T-cell (primary cell): ENCODE measurements at regions not wholly inside any gene's neighbourhood (a gene's known extent, or its start where the extent isn't known, plus 50 kb on each side); places are given as distances from the start of the nearest gene placed in this dataset.

Source experiments
- ATAC-seq, 4 experiments: fragments of 200-7000 bp in 3 of 4; fragments of 150-1000 bp in 1 of 4; cut with Tn5 transposase; replicated peaks in 1 of 4; 1 replicate in 3 of 4; 2 replicates in 1 of 4; pipeline ENCODE4 v1.10.0; 2021; ENCODE audit warnings: moderate library complexity in 3 of 4, mild to moderate bottlenecking in 2 of 4, moderate number of reproducible peaks in 1 of 4
- CTCF ChIA-PET, 2 donors: fragments of 300-600 bp; sonication (Branson Sonifier 250); formaldehyde crosslinking; loops; one replicate each; lab custom pipeline; 2022; ENCODE audit warnings: antibody characterized with exemption in 2 of 2; lab: Charles Lee
- POLR2A ChIA-PET, 2 donors: fragments of 300-600 bp; sonication (Branson Sonifier 250); formaldehyde crosslinking; loops; one replicate each; lab custom pipeline; 2022; ENCODE audit warnings: antibody characterized with exemption in 2 of 2; lab: Charles Lee
- DNase-seq, 35 experiments: peaks; one replicate each; pipeline versions ENCODE4 v3.0.0 to v3.0.0-alpha.2; 2013 to 2023
- H3K27ac ChIP-seq: one replicate; pipeline ENCODE4 v1.5.1; 2013; ENCODE audit warnings: low read length
- H3K27me3 ChIP-seq, 2 experiments: replicated peaks in 1 of 2; 1 replicate in 1 of 2; 2 replicates in 1 of 2; pipeline versions ENCODE4 v1.6.1 to v1.7.0; 2013; ENCODE audit warnings: low read length in 1 of 2, mixed read lengths in 1 of 2; ENCODE audit not compliant: control insufficient read depth in 2 of 2, insufficient read depth in 2 of 2; ENCODE audit errors: extremely low read depth in 1 of 2
- H3K36me3 ChIP-seq, 2 donors: 1 replicate in 1 of 2; 2 replicates in 1 of 2; pipeline versions ENCODE4 v1.6.1 to v1.7.0; 2013; ENCODE audit warnings: low read length in 1 of 2; ENCODE audit not compliant: control insufficient read depth in 2 of 2, insufficient read depth in 1 of 2; ENCODE audit errors: extremely low read depth in 1 of 2
- H3K4me1 ChIP-seq, 2 experiments: 1 replicate in 1 of 2; 2 replicates in 1 of 2; pipeline versions ENCODE4 v1.6.1 to v1.7.0; 2013; ENCODE audit warnings: low read length in 2 of 2, mixed read lengths in 1 of 2; ENCODE audit not compliant: insufficient read depth in 2 of 2, control insufficient read depth in 1 of 2; ENCODE audit errors: extremely low read depth in 1 of 2
- H3K4me3 ChIP-seq, 2 donors: 1 replicate in 1 of 2; 2 replicates in 1 of 2; pipeline versions ENCODE4 v1.5.1 to v1.7.0; 2013; ENCODE audit warnings: mild to moderate bottlenecking in 2 of 2, low read length in 1 of 2, moderate library complexity in 1 of 2; ENCODE audit not compliant: control insufficient read depth in 1 of 2; ENCODE audit errors: extremely low read depth in 1 of 2
- H3K9me3 ChIP-seq: 2 replicates; pipeline ENCODE4 v1.7.0; 2013
- H3K27ac Mint-ChIP-seq, 2 donors: one replicate each; pipeline ENCODE4 v1.8.0; 2020 to 2021; ENCODE audit warnings: mild to moderate bottlenecking in 2 of 2, mixed read lengths in 2 of 2
- H3K27me3 Mint-ChIP-seq, 2 donors: one replicate each; pipeline ENCODE4 v1.8.0; 2021 to 2022; ENCODE audit warnings: mixed read lengths in 2 of 2
- H3K36me3 Mint-ChIP-seq: one replicate; pipeline ENCODE4 v1.8.0; 2021; ENCODE audit warnings: mixed read lengths
- H3K4me1 Mint-ChIP-seq, 3 donors: one replicate each; pipeline ENCODE4 v1.8.0; 2020 to 2022; ENCODE audit warnings: mixed read lengths in 3 of 3, mild to moderate bottlenecking in 1 of 3
- H3K4me3 Mint-ChIP-seq, 3 donors: one replicate each; pipeline ENCODE4 v1.8.0; 2020 to 2022; ENCODE audit warnings: mild to moderate bottlenecking in 3 of 3, mixed read lengths in 3 of 3, moderate library complexity in 3 of 3
- H3K9me3 Mint-ChIP-seq, 3 donors: one replicate each; pipeline ENCODE4 v1.8.0; 2020 to 2022; ENCODE audit warnings: mixed read lengths in 3 of 3
- WGBS: methylation state at CpG from one replicate; pipeline ENCODE4 v1.1.5; 2013; ENCODE audit warnings: missing lambda C conversion rate; ENCODE audit not compliant: insufficient coverage; 5-methylcytosine and 5-hydroxymethylcytosine counted together

DNA sequence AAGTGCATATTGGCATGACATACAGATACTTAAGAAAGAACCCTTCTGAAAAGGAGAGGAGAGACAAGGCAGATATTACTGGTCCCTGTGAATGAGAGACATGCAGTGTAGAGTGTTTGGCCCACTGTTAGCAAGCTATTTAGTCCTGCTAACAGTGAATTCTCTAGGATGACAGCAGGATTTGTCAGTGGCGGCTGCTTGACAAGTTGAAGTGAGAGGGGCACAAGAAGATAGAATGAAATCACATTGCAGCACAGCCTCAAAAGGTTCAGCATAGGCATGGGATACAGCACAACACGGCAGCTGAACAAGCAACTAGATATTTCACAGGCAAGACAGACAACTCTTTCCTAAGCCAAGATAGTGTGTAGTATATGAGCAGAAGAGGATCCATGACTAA lies 407.9 kb downstream of the PLA2G4A start:
- ATAC-seq, result no peak
- WGBS, result 80% methylated on average over 1 of the region's 2 CpGs
- no peaks in the 10 kb centered on the region for H3K27me3 Mint-ChIP-seq
- Histone ChIP-seq H3K4me3 (no peak overlapping the region), H3K27ac (no peak overlapping the region), H3K4me1 (no peaks in the 10 kb centered on the region), H3K36me3 (no peaks in the 10 kb centered on the region), H3K9me3 (no peaks in the 10 kb centered on the region), H3K27me3 (no peaks in the 10 kb centered on the region)
- ChIA-PET CTCF (no interaction called here), POLR2A (no interaction called here)
- no peaks in the 10 kb centered on the region for H3K36me3 Mint-ChIP-seq
- DNase-seq, result no peak
- peaks cover 0 to 7% (median 2%) of the 10 kb centered on the region in 3 donors for H3K9me3 Mint-ChIP-seq
- H3K4me3 Mint-ChIP-seq, result no peak overlapping the region
- no peak overlapping the region for H3K27ac Mint-ChIP-seq
- H3K4me1 Mint-ChIP-seq, result peaks cover 0 to 5% (median 0%) of the 10 kb centered on the region in 3 donors

DNA sequence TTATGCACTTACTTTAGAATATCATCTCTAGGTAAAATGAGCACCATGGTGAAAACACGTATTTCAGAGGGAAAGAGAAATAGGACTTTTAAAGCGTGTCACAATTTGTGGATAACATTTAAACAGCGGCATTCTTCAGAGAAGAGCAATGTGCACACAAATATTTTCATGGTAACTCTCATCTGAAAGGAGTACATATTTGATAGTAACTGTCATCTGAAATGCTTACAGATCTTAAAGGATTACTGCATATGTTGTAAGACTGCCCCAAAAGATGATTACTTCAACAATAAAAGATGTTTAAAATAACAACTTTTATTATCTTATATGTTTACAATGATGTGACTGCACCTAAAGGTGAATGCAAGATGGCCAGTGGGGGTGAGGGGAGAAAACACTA lies 408.8 kb downstream of the PLA2G4A start:
- H3K27ac Mint-ChIP-seq, result no peak overlapping the region
- Histone ChIP-seq H3K27ac (no peak overlapping the region), H3K9me3 (no peaks in the 10 kb centered on the region), H3K4me3 (no peak overlapping the region), H3K36me3 (no peaks in the 10 kb centered on the region), H3K4me1 (no peaks in the 10 kb centered on the region), H3K27me3 (no peaks in the 10 kb centered on the region)
- H3K9me3 Mint-ChIP-seq, result peaks cover 0 to 11% (median 6%) of the 10 kb centered on the region in 3 donors
- H3K27me3 Mint-ChIP-seq, result no peaks in the 10 kb centered on the region
- ChIA-PET POLR2A (no interaction called here), CTCF (no interaction called here)
- DNase-seq (no peak), ATAC-seq (no peak)
- H3K4me1 Mint-ChIP-seq, result peaks cover 0 to 5% (median 0%) of the 10 kb centered on the region in 3 donors
- no peak overlapping the region for H3K4me3 Mint-ChIP-seq
- 100% methylated on average over 2 of the region's 3 CpGs for whole genome bisulfite sequencing
- no peaks in the 10 kb centered on the region for H3K36me3 Mint-ChIP-seq

DNA sequence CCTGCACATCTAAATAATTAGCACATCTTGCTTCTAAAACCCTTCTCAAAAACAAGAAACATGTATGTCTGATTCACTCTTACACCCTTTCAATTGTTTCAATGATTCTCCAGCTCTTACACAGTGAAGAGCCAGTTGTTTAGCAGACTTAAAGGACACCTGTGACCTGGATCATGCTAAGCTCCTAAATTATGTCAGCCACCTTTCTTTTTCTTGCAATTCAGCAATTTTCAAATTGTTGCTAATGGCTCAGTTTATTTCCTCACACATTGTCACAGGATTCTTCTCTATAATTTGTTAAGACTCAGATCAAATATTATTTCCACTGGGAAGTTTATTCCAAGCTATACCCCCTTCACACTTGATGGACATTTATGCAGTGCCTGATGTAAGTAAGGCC lies 413.2 kb downstream of the PLA2G4A start:
- H3K36me3 Mint-ChIP-seq, result no peaks in the 10 kb centered on the region
- no peak overlapping the region for H3K27ac Mint-ChIP-seq
- Histone ChIP-seq H3K27ac (no peak overlapping the region), H3K4me1 (no peaks in the 10 kb centered on the region), H3K9me3 (no peaks in the 10 kb centered on the region), H3K27me3 (no peaks in the 10 kb centered on the region), H3K36me3 (no peaks in the 10 kb centered on the region), H3K4me3 (no peak overlapping the region)
- ChIA-PET CTCF (no interaction called here), POLR2A (no interaction called here)
- H3K4me1 Mint-ChIP-seq, result peaks cover 0 to 5% (median 0%) of the 10 kb centered on the region in 3 donors
- ATAC-seq (no peak), DNase-seq (no peak)
- H3K4me3 Mint-ChIP-seq, result no peak overlapping the region
- peaks cover 6 to 14% (median 13%) of the 10 kb centered on the region in 3 donors for H3K9me3 Mint-ChIP-seq
- no peaks in the 10 kb centered on the region for H3K27me3 Mint-ChIP-seq

DNA sequence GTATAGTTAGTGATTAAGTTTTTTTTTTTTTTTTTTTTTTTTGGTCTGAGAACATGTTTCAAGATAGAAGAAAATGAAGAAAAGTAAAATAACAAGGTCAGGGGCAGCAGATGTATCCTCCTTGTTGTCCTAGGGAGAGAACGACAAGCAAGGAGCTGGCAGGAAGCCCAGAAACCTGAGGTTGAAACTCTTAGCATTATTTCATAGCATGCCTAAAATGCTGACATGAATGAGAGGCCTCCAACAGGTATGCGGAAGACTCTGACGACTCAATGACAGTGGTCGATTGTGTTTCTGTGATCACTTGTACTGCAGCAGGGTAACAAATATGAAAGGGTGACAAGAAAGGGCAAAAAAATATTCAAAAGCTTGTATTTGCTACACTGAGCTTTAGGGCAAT lies 415.9 kb downstream of the PLA2G4A start:
- no peak for DNase-seq
- CTCF ChIA-PET, result no interaction called here
- WGBS, result 53% methylated on average over 4 of the region's 4 CpGs

DNA sequence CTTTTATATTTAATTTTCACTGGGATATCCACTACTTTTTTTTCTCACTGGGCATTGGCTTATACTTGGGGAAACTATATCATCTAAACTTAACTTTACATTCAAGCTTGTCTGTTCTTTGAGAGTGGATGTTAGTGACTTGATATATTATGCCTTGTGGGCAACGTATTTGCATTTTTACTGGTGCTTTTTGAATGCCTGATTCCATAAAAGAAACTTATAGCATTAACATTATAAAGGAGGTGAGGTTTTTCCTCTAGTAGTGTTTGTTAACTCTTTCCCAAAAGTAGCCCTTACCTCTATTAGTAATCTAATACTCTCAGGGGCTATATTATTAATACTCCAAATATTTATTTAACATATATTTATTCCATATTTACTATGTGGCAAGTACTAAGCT lies 416.5 kb downstream of the PLA2G4A start:
- no peaks in the 10 kb centered on the region for H3K27me3 ChIP-seq
- no peaks in the 10 kb centered on the region for H3K9me3 ChIP-seq
- Mint-ChIP-seq H3K36me3 (no peaks in the 10 kb centered on the region), H3K9me3 (peaks cover 7 to 16% (median 15%) of the 10 kb centered on the region in 3 donors), H3K27me3 (no peaks in the 10 kb centered on the region), H3K4me1 (peaks cover 0 to 5% (median 0%) of the 10 kb centered on the region in 3 donors), H3K4me3 (no peak overlapping the region), H3K27ac (no peak overlapping the region)
- no peak overlapping the region for H3K27ac ChIP-seq
- H3K4me3 ChIP-seq, result no peak overlapping the region
- ChIA-PET CTCF (no interaction called here), POLR2A (no interaction called here)
- DNase-seq (no peak), ATAC-seq (no peak)
- H3K36me3 ChIP-seq, result no peaks in the 10 kb centered on the region
- no peaks in the 10 kb centered on the region for H3K4me1 ChIP-seq
- no CpG with 5 or more reads among the region's 1 CpG for WGBS

More for the DNA sequence above, 415.9 kb downstream of the PLA2G4A start:
- Histone ChIP-seq H3K4me1 (no peaks in the 10 kb centered on the region), H3K27me3 (no peaks in the 10 kb centered on the region), H3K4me3 (no peak overlapping the region), H3K36me3 (no peaks in the 10 kb centered on the region), H3K9me3 (no peaks in the 10 kb centered on the region), H3K27ac (no peak overlapping the region)
- H3K27me3 Mint-ChIP-seq, result no peaks in the 10 kb centered on the region
- H3K4me1 Mint-ChIP-seq, result peaks cover 0 to 5% (median 0%) of the 10 kb centered on the region in 3 donors
- H3K9me3 Mint-ChIP-seq, result peaks cover 7 to 16% (median 15%) of the 10 kb centered on the region in 3 donors
- no peaks in the 10 kb centered on the region for H3K36me3 Mint-ChIP-seq
- POLR2A ChIA-PET, result no interaction called here
- H3K27ac Mint-ChIP-seq, result no peak overlapping the region
- no peak for ATAC-seq
- H3K4me3 Mint-ChIP-seq, result no peak overlapping the region

DNA sequence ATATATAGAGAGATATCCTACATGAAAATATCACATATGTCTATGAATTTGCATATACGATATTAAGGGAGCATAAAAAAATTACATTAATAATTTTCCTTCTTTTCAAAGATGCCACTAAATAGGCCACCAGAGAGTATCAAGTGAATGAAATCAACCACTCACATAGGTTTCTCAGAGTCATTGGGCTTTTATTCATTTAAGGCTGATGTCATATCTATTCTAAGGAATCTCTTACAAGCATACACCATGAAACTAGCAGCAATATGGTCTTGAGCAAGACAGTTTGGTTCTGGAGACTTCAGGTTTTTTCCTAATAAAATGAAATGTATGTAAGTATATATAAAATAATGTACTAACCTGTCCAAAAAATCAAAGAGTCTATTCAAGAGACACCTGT lies 420.4 kb downstream of the PLA2G4A start:
- Mint-ChIP-seq H3K36me3 (no peaks in the 10 kb centered on the region), H3K4me1 (no peaks in the 10 kb centered on the region), H3K4me3 (no peak overlapping the region), H3K27me3 (no peaks in the 10 kb centered on the region), H3K27ac (no peak overlapping the region), H3K9me3 (peaks cover 4 to 10% (median 7%) of the 10 kb centered on the region in 3 donors)
- ChIA-PET POLR2A (no interaction called here), CTCF (no interaction called here)
- WGBS, result no CpG with 5 or more reads among the region's 1 CpG
- no peak for DNase-seq
- H3K4me1 ChIP-seq, result no peaks in the 10 kb centered on the region
- H3K9me3 ChIP-seq, result no peaks in the 10 kb centered on the region
- ATAC-seq, result no peak
- H3K27me3 ChIP-seq, result no peaks in the 10 kb centered on the region
- no peaks in the 10 kb centered on the region for H3K36me3 ChIP-seq
- H3K4me3 ChIP-seq, result no peak overlapping the region
- no peak overlapping the region for H3K27ac ChIP-seq

DNA sequence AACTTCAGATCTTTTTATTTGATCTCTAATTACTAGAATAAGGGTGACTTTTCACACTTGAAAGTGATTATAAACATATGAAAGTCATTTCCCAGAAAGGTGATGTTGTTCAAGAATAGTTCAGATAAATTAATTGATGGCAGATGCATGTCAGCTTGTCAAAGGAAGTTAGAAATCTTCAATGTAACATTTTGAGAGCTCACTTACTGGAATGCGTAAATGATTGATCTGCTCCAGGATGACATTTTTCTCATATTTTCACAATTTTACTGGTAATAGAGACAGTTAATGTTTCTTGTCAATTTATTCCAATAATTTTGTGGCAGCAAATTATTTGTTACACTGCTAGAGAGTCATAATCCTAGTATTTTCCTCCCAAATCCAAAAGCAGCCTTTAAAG lies 424.2 kb downstream of the PLA2G4A start:
- H3K27me3 Mint-ChIP-seq, result no peaks in the 10 kb centered on the region
- CTCF ChIA-PET, result interaction anchor here in 1 of 2 donors (0.6 kb wide), 1 partner anchor 176 kb away, joined by 3 read pairs; no protein-coding TSS in a partner anchor
- H3K9me3 Mint-ChIP-seq, result no peaks in the 10 kb centered on the region
- Histone ChIP-seq H3K4me1 (no peaks in the 10 kb centered on the region), H3K36me3 (no peaks in the 10 kb centered on the region), H3K27ac (no peak overlapping the region), H3K4me3 (no peak overlapping the region), H3K27me3 (no peaks in the 10 kb centered on the region), H3K9me3 (no peaks in the 10 kb centered on the region)
- no peaks in the 10 kb centered on the region for H3K36me3 Mint-ChIP-seq
- H3K4me1 Mint-ChIP-seq, result no peaks in the 10 kb centered on the region
- no peak overlapping the region for H3K4me3 Mint-ChIP-seq
- no peak overlapping the region for H3K27ac Mint-ChIP-seq
- POLR2A ChIA-PET, result no interaction called here
- DNase-seq, result no peak
- WGBS, result no CpG with 5 or more reads among the region's 1 CpG
- ATAC-seq, result no peak
